Endothelial cell (in vitro differentiated cells): ENCODE measurements at regions not wholly inside any gene's neighbourhood (a gene's known extent, or its start where the extent isn't known, plus 50 kb on each side); places are given as distances from the start of the nearest gene placed in this dataset.
"Not testable (repeated sequence)": the region's sequence is repeated elsewhere in the genome, so short reads cannot be mapped to it uniquely, and the experiment has no call there.

Source experiments
- DNase-seq: peaks from one replicate; pipeline ENCODE4 v3.0.0; 2021; ENCODE audit warnings: low spot score
- H3K27ac Mint-ChIP-seq: one replicate; pipeline ENCODE4 v1.8.0; 2021; ENCODE audit warnings: mixed read lengths, inconsistent platforms; ENCODE audit not compliant: unreplicated experiment
- H3K27me3 Mint-ChIP-seq: one replicate; pipeline ENCODE4 v1.8.0; 2021; ENCODE audit warnings: mild to moderate bottlenecking, moderate library complexity, mixed read lengths, inconsistent platforms; ENCODE audit not compliant: unreplicated experiment
- H3K36me3 Mint-ChIP-seq: one replicate; pipeline ENCODE4 v1.8.0; 2021; ENCODE audit warnings: mild to moderate bottlenecking, low read depth, mixed read lengths, inconsistent platforms; ENCODE audit not compliant: unreplicated experiment
- H3K4me1 Mint-ChIP-seq: one replicate; pipeline ENCODE4 v1.8.0; 2021; ENCODE audit warnings: mild to moderate bottlenecking, mixed read lengths, inconsistent platforms; ENCODE audit not compliant: unreplicated experiment
- H3K4me3 Mint-ChIP-seq: one replicate; pipeline ENCODE4 v1.8.0; 2021; ENCODE audit warnings: mild to moderate bottlenecking, mixed read lengths, inconsistent platforms; ENCODE audit not compliant: unreplicated experiment
- H3K9me3 Mint-ChIP-seq: one replicate; pipeline ENCODE4 v1.8.0; 2021; ENCODE audit warnings: mixed read lengths, inconsistent platforms; ENCODE audit not compliant: unreplicated experiment
- TF ChIP-seq, protein P1 (sequence below): fragments of 200-600 bp; sonication (generic); IDR thresholded peaks from one replicate; pipeline ENCODE4 v1.5.0; 2021; ENCODE audit warnings: antibody characterized with exemption; ENCODE audit not compliant: unreplicated experiment

DNA sequence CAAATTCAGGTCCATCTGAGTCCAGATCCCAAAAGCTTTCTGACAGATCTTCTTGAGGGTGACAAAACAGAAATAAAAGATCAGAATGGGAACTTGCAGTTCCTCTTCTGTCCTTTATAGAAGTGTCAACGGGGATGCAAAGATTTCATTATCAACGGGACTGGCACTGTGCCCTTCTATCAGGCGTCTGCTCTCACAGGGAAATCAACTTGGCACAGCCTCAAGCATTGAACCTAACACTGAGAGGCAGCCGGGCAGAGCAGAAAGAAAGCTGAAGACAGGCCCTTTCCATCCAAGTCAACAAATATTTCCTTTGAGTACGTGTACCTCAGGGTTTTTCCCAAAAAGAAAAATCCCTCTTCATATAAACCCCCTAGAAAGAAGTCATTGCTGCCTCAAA is 194.5 kb downstream of the NPIPA8 start:
- not testable (repeated sequence) for H3K27ac Mint-ChIP-seq, DNase-seq, H3K36me3 Mint-ChIP-seq, H3K27me3 Mint-ChIP-seq, H3K4me3 Mint-ChIP-seq, H3K4me1 Mint-ChIP-seq, H3K9me3 Mint-ChIP-seq

DNA sequence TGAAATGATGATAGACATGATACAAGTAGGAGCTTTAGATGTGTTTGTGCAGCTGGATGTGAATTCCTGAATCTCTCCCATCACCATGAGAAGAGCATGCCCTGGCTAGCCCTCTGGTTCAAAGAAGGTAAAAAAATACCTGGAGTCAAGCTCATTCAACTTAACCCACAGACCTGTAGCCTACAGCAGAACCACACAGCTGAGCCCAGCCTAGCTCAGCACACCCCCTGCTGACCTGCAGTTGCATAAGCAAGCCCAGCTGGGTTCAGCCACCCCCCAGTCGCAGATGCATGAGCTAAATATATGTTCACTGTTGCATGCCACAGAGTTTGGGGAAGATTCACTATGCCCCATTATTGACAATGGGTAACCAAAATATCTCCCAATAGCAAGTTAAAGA is 200.2 kb downstream of the NPIPA8 start:
- H3K27me3 Mint-ChIP-seq, H3K4me3 Mint-ChIP-seq, DNase-seq, H3K27ac Mint-ChIP-seq, H3K4me1 Mint-ChIP-seq, H3K9me3 Mint-ChIP-seq, H3K36me3 Mint-ChIP-seq: not testable (repeated sequence)

DNA sequence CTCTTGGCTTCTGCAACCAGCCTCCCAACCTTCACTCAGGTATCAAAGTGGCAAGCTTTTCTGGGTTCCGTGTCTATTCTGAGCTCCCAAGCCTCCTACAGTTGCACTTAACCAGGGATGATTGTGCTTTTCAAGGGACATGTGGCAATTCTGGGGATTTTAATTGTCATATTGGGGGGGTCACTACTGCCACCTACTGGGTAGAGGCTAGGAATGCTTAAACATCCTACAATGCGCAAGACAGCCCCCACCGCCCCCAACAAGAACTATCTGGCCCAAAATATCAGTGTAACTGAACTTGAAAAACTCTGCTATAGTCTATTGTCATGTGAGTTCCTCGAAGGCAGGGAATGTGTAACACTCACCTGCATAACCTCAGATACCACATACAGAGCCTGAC is 201.5 kb downstream of the NPIPA8 start:
- not testable (repeated sequence) for H3K9me3 Mint-ChIP-seq, H3K36me3 Mint-ChIP-seq, DNase-seq, H3K27ac Mint-ChIP-seq, H3K27me3 Mint-ChIP-seq, H3K4me3 Mint-ChIP-seq, H3K4me1 Mint-ChIP-seq

DNA sequence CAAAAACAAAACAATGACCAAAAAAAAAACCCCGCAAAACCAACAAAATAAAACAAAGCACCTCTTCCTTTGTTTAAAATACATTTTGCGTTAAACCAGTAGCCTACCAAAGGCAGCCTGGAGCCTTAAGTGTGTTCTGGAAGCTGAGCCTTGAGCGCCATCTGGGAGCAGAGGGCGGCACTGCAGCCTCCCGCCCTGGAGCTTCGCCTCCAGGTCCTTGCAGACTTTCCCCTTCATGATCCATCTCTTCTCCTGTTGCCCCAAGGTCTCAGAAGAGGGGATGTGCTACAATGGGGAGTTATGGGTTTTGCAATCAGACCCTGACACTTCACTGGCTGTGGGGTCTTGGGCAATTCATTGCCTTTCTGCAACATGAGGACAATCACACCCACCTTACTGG is 204.9 kb downstream of the NPIPA8 start:
- H3K27me3 Mint-ChIP-seq, H3K9me3 Mint-ChIP-seq, DNase-seq, H3K4me1 Mint-ChIP-seq, H3K27ac Mint-ChIP-seq, H3K4me3 Mint-ChIP-seq, H3K36me3 Mint-ChIP-seq: not testable (repeated sequence)
- TF ChIP-seq, protein P1, sequence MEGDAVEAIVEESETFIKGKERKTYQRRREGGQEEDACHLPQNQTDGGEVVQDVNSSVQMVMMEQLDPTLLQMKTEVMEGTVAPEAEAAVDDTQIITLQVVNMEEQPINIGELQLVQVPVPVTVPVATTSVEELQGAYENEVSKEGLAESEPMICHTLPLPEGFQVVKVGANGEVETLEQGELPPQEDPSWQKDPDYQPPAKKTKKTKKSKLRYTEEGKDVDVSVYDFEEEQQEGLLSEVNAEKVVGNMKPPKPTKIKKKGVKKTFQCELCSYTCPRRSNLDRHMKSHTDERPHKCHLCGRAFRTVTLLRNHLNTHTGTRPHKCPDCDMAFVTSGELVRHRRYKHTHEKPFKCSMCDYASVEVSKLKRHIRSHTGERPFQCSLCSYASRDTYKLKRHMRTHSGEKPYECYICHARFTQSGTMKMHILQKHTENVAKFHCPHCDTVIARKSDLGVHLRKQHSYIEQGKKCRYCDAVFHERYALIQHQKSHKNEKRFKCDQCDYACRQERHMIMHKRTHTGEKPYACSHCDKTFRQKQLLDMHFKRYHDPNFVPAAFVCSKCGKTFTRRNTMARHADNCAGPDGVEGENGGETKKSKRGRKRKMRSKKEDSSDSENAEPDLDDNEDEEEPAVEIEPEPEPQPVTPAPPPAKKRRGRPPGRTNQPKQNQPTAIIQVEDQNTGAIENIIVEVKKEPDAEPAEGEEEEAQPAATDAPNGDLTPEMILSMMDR = peak; percentile 27

DNA sequence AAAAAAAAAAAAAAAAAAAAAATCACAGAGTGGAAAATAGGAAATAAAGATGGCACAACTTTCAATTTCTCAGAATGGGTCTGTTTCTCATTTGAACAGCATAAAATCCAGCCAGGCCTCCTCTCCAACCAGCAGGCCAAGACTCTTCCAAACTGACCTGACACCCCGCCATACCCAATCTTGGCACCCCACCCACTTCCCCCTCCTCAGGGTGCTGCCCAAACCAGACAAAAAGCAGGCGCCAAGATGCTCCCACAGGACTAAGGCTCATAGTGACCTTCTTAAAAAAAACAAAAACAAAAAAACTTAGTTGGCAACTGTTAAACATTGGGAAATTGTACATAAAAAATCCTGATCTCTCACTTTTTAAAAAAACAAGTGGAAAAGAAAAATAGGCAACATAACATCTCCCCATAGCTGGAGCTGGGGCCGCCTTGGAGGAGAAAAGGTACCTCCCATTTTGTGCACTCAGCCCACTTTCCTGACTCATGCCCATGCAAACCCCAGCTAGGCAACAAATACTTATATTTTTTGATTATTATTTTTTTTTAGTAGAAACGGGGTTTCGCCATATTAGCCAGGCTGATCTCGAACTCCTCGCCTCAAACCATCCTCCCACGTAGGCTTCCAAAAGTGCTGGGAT is 205.9 kb downstream of the NPIPA8 start:
- H3K9me3 Mint-ChIP-seq, H3K4me3 Mint-ChIP-seq, H3K36me3 Mint-ChIP-seq: not testable (repeated sequence)

DNA sequence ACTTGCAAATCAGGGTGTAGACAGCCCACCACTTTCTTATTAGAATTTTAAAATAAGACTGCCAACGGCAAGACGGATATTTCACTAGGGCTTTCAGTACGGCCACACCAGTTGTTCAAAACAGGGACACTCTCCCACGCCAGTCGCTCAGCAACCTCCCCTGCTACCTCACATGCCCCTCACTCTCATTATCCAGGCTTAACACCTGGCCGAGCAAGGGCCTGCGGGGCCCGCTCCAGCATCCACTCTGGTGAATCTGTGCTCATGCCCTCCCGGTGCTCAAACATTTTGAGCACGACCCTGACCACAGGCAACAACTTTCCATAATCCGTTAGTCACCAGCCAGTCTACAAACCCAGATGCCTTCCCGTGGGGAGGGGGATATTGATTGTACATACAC is 209.5 kb downstream of the NPIPA8 start:
- DNase-seq, H3K36me3 Mint-ChIP-seq, H3K4me1 Mint-ChIP-seq, H3K9me3 Mint-ChIP-seq, H3K27ac Mint-ChIP-seq, H3K4me3 Mint-ChIP-seq, H3K27me3 Mint-ChIP-seq: not testable (repeated sequence)

More for the DNA sequence above, 205.9 kb downstream of the NPIPA8 start:
- not testable (repeated sequence) for H3K4me1 Mint-ChIP-seq, H3K27ac Mint-ChIP-seq, DNase-seq, H3K27me3 Mint-ChIP-seq

DNA sequence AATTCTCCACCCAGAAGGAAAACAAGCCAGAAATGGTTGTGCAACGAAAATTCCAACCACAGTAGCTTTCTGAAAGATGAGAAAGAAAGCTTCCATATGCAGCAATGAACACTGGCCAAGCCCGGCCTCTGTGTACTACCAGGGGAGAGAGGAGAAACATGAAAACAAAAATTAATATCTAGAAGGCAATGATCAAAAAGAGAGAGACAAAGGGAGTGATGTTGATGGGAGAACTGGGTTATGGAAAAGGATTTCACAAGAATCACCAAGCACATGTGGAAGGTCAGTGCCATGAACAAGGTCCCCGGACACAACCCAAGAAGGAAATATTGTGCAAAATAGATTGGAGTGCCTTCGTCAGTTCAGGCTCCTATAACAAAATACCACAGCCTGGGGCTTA is 217.4 kb downstream of the NPIPA8 start:
- not testable (repeated sequence) for H3K9me3 Mint-ChIP-seq, H3K4me1 Mint-ChIP-seq, H3K4me3 Mint-ChIP-seq, DNase-seq, H3K27ac Mint-ChIP-seq, H3K36me3 Mint-ChIP-seq, H3K27me3 Mint-ChIP-seq

DNA sequence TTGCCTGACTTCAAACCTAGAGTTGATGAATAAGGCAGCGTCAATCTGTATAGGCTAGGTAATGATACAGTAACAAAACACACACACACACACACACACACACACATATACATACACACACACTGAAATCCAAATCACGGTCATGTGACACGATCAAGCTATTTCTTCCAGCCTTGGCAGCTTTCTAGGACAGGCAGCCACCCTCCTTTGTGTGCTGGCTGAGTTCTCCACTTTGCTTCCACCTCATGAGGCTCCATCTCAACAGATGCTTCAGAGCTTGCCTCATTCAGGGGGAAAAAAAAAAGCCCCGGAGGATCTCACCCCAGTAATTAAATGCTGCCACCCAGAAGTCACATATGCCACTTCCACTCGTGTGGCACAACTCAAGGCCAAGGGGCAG is 217.9 kb downstream of the NPIPA8 start:
- not testable (repeated sequence) for H3K9me3 Mint-ChIP-seq, H3K4me3 Mint-ChIP-seq, H3K27ac Mint-ChIP-seq, H3K4me1 Mint-ChIP-seq, H3K27me3 Mint-ChIP-seq, DNase-seq, H3K36me3 Mint-ChIP-seq

DNA sequence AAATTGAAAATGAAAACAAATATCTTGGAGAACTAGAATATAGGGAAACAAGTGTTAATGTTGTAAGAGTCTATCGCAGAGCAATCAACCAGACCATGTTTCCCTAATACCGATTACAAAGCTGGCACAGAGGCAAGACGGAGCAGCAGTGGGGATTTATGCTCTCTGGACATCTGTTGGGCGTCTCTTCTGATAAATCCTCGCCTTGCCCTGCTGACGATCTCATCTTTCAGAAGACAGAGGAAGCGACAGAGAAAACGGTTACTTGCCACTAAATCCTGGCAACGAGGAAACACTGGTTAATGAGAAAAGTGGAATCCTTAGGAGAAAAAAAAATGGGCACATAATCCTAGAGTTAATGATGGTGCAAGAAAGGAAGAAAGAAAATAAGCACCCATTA is 218.5 kb downstream of the NPIPA8 start:
- not testable (repeated sequence) for H3K27ac Mint-ChIP-seq, H3K27me3 Mint-ChIP-seq, H3K4me3 Mint-ChIP-seq, H3K36me3 Mint-ChIP-seq, H3K9me3 Mint-ChIP-seq, H3K4me1 Mint-ChIP-seq, DNase-seq

DNA sequence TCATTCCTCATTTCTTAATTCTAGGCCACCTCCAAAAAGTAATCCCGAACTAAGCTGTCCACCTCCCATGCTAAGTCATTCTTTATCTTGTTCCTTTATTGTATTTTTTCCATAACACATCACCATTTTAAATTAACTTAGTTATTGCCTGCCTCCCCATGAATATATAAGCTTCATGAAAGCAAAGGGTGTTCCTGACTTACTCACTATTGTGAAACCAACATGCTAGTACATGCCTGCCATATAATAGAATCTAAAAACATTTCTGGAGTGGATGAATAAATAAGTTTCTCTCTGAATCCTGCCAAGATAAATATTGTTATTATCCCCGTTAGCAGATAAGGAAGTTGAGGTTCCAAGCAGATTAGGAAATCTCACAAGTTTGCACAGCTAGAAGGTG is 232.1 kb downstream of the NPIPA8 start:
- not testable (repeated sequence) for H3K9me3 Mint-ChIP-seq, DNase-seq, H3K4me3 Mint-ChIP-seq, H3K27me3 Mint-ChIP-seq, H3K4me1 Mint-ChIP-seq, H3K27ac Mint-ChIP-seq, H3K36me3 Mint-ChIP-seq

DNA sequence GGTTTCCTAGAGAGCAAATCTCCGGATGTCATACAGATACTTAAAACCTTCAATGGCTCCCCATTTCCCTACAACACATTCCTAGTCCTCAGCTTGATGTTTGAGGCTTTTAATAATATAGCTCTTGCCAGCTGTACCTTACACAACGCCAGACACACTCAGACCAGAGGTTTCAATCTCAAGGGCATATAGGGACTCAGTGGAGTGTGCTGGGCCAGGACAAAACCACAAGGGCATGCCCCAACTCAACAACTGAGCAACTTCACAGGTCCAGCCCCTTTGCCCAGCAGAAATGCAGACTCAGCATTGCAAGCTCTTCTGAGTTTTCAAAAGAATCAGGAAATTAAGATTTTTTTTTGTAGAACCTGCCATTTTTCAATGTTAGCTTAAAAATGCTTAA is 235.5 kb downstream of the NPIPA8 start:
- H3K9me3 Mint-ChIP-seq, H3K27ac Mint-ChIP-seq, H3K27me3 Mint-ChIP-seq, H3K4me3 Mint-ChIP-seq, DNase-seq, H3K4me1 Mint-ChIP-seq, H3K36me3 Mint-ChIP-seq: not testable (repeated sequence)

DNA sequence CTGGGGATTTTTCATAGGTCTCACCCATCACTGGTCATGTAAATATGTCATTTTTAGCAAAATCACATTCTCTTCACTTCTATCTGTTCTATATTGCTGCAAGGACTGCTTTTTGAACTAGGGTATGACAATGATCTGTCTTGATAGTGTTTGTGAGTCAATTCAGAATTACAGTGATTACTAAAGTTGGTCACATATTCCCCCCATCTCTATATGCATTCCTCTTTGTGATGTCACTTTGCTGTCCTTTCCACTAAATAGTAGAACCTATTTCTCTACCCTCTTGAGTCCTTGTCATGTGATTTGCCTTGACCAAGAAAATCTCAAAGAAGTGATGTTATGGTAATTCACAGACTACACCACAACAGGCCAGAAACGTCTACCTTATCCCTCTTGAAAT is 243.9 kb downstream of the NPIPA8 start:
- H3K27ac Mint-ChIP-seq, H3K4me1 Mint-ChIP-seq, H3K4me3 Mint-ChIP-seq, H3K27me3 Mint-ChIP-seq, DNase-seq, H3K9me3 Mint-ChIP-seq, H3K36me3 Mint-ChIP-seq: not testable (repeated sequence)
